WERI-Rb-1 (cell line): ENCODE measurements at regions not wholly inside any gene's neighbourhood (a gene's known extent, or its start where the extent isn't known, plus 50 kb on each side); places are given as distances from the start of the nearest gene placed in this dataset.
"Not testable (repeated sequence)": the region's sequence is repeated elsewhere in the genome, so short reads cannot be mapped to it uniquely, and the experiment has no call there.

Source experiments
- DNase-seq: peaks from one replicate; pipeline ENCODE4 v3.0.0-alpha.2; 2020
- H3K27ac ChIP-seq: fragments of 250-450 bp; sonication (Bioruptor Pico); 2 replicates; pipeline ENCODE4 v1.5.1; 2020; ENCODE audit warnings: mild to moderate bottlenecking, moderate library complexity
- H3K27me3 ChIP-seq: fragments of 250-450 bp; sonication (Bioruptor Pico); 2 replicates; pipeline ENCODE4 v1.5.1; 2021; ENCODE audit warnings: mild to moderate bottlenecking, low read depth, moderate library complexity; ENCODE audit not compliant: insufficient read depth, severe bottlenecking
- H3K36me3 ChIP-seq: fragments of 250-450 bp; sonication (Bioruptor Pico); 2 replicates; pipeline ENCODE4 v1.5.1; 2020; ENCODE audit warnings: mild to moderate bottlenecking, moderate library complexity
- H3K4me3 ChIP-seq: 2 replicates; pipeline ENCODE4 v1.5.1; 2011; ENCODE audit warnings: low read depth, mild to moderate bottlenecking, control low read depth, low read length
- H3K9me3 ChIP-seq: fragments of 250-450 bp; sonication (Bioruptor Pico); 2 replicates; pipeline ENCODE4 v1.5.1; 2021; ENCODE audit warnings: mild to moderate bottlenecking, moderate library complexity; ENCODE audit not compliant: severe bottlenecking
- CTCF ChIP-seq: IDR thresholded peaks from 2 replicates; pipeline ENCODE4 v1.5.1; 2011; ENCODE audit warnings: low read depth, mild to moderate bottlenecking, control low read depth, inconsistent platforms, low read length

GRCh38 chr4:64642936-64643335, 233.7 kb upstream of the TECRL start:
- Histone ChIP-seq H3K27me3 (no peaks in the 10 kb centered on the region), H3K4me3 (no peak overlapping the region), H3K27ac (no peak overlapping the region), H3K9me3 (no peaks in the 10 kb centered on the region), H3K36me3 (no peaks in the 10 kb centered on the region)
- no peak for DNase-seq
- TF ChIP-seq CTCF, result no peak

GRCh38 chr4:64640402-64640801, 231.2 kb upstream of the TECRL start:
- not testable (repeated sequence) for H3K4me3 ChIP-seq, H3K36me3 ChIP-seq, DNase-seq, H3K27ac ChIP-seq, H3K9me3 ChIP-seq, H3K27me3 ChIP-seq

- H3K27ac ChIP-seq, result no peak overlapping the region
- no peak for TF ChIP-seq CTCF
These were observed 216.2 kb upstream of the TECRL start for GRCh38 chr4:64625438-64625837.

GRCh38 chr4:64617800-64618199, 208.6 kb upstream of the TECRL start:
- Histone ChIP-seq H3K27me3 (no peaks in the 10 kb centered on the region), H3K9me3 (no peaks in the 10 kb centered on the region), H3K36me3 (no peaks in the 10 kb centered on the region), H3K27ac (no peak overlapping the region), H3K4me3 (no peak overlapping the region)
- no peak for DNase-seq
- TF ChIP-seq CTCF, result no peak

More at GRCh38 chr4:64625438-64625837, 216.2 kb upstream of the TECRL start:
- Histone ChIP-seq H3K27me3 (no peaks in the 10 kb centered on the region), H3K9me3 (no peaks in the 10 kb centered on the region), H3K36me3 (no peaks in the 10 kb centered on the region), H3K4me3 (no peak overlapping the region)
- no peak for DNase-seq

- Histone ChIP-seq H3K27ac (no peak overlapping the region), H3K9me3 (no peaks in the 10 kb centered on the region), H3K36me3 (no peaks in the 10 kb centered on the region), H3K4me3 (no peak overlapping the region), H3K27me3 (no peaks in the 10 kb centered on the region)
- TF ChIP-seq CTCF, result no peak
- DNase-seq, result no peak
These were observed 205.0 kb upstream of the TECRL start for GRCh38 chr4:64614276-64614675.

- no peaks in the 10 kb centered on the region for H3K36me3 ChIP-seq
These were observed 203.8 kb upstream of the TECRL start for GRCh38 chr4:64613046-64613445.

More at GRCh38 chr4:64613046-64613445, 203.8 kb upstream of the TECRL start:
- no peak overlapping the region for H3K4me3 ChIP-seq
- DNase-seq, result no peak
- no peak overlapping the region for H3K27ac ChIP-seq
- TF ChIP-seq CTCF, result no peak
- H3K27me3 ChIP-seq, result no peaks in the 10 kb centered on the region
- no peaks in the 10 kb centered on the region for H3K9me3 ChIP-seq
